ENCODE measurements at regions not wholly inside any gene's neighbourhood (a gene's known extent, or its start where the extent isn't known, plus 50 kb on each side); places are given as distances from the start of the nearest gene placed in this dataset.

GRCh38 chr11:70930215-70930614 is 322.2 kb downstream of the SHANK2 start:
- H3K4me3 ChIP-seq (ENCODE audit: low read depth, low read length): no peak overlapping the region
- TF ChIP-seq POLR2A (IDR thresholded peaks at IDR 0.05; ENCODE audit: extremely low read depth, insufficient read length): no peak
- TF ChIP-seq MYC (IDR thresholded peaks at IDR 0.05; ENCODE audit: low read depth, low read length): no peak
- TF ChIP-seq MAX (IDR thresholded peaks at IDR 0.05; ENCODE audit: low read depth, low read length): no peak
- TF ChIP-seq, protein P1, sequence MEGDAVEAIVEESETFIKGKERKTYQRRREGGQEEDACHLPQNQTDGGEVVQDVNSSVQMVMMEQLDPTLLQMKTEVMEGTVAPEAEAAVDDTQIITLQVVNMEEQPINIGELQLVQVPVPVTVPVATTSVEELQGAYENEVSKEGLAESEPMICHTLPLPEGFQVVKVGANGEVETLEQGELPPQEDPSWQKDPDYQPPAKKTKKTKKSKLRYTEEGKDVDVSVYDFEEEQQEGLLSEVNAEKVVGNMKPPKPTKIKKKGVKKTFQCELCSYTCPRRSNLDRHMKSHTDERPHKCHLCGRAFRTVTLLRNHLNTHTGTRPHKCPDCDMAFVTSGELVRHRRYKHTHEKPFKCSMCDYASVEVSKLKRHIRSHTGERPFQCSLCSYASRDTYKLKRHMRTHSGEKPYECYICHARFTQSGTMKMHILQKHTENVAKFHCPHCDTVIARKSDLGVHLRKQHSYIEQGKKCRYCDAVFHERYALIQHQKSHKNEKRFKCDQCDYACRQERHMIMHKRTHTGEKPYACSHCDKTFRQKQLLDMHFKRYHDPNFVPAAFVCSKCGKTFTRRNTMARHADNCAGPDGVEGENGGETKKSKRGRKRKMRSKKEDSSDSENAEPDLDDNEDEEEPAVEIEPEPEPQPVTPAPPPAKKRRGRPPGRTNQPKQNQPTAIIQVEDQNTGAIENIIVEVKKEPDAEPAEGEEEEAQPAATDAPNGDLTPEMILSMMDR (IDR thresholded peaks at IDR 0.05; ENCODE audit: low read depth, low read length): no peak
- DNase-seq (ENCODE audit: low read depth): no peak

- H3K4me3 ChIP-seq (ENCODE audit: low read depth, low read length): no peak overlapping the region
- no peak for DNase-seq (ENCODE audit: low read depth)
These were observed 320.9 kb downstream of the SHANK2 start for GRCh38 chr11:70931430-70931829.

GRCh38 chr11:70933981-70934583 is 318.3 kb downstream of the SHANK2 start:
- no peak for DNase-seq (ENCODE audit: low read depth)
- TF ChIP-seq, protein P1 (IDR thresholded peaks at IDR 0.05; ENCODE audit: low read depth, low read length): no peak
- no peak for TF ChIP-seq POLR2A (IDR thresholded peaks at IDR 0.05; ENCODE audit: extremely low read depth, insufficient read length)
- no peak for TF ChIP-seq MAX (IDR thresholded peaks at IDR 0.05; ENCODE audit: low read depth, low read length)
- TF ChIP-seq MYC (IDR thresholded peaks at IDR 0.05; ENCODE audit: low read depth, low read length): no peak
- H3K4me3 ChIP-seq (ENCODE audit: low read depth, low read length): no peak overlapping the region

More at GRCh38 chr11:70931430-70931829, 320.9 kb downstream of the SHANK2 start:
- TF ChIP-seq POLR2A (IDR thresholded peaks at IDR 0.05; ENCODE audit: extremely low read depth, insufficient read length): no peak
- TF ChIP-seq MYC (IDR thresholded peaks at IDR 0.05; ENCODE audit: low read depth, low read length): no peak
- TF ChIP-seq, protein P1 (IDR thresholded peaks at IDR 0.05; ENCODE audit: low read depth, low read length): no peak
- no peak for TF ChIP-seq MAX (IDR thresholded peaks at IDR 0.05; ENCODE audit: low read depth, low read length)

DNA sequence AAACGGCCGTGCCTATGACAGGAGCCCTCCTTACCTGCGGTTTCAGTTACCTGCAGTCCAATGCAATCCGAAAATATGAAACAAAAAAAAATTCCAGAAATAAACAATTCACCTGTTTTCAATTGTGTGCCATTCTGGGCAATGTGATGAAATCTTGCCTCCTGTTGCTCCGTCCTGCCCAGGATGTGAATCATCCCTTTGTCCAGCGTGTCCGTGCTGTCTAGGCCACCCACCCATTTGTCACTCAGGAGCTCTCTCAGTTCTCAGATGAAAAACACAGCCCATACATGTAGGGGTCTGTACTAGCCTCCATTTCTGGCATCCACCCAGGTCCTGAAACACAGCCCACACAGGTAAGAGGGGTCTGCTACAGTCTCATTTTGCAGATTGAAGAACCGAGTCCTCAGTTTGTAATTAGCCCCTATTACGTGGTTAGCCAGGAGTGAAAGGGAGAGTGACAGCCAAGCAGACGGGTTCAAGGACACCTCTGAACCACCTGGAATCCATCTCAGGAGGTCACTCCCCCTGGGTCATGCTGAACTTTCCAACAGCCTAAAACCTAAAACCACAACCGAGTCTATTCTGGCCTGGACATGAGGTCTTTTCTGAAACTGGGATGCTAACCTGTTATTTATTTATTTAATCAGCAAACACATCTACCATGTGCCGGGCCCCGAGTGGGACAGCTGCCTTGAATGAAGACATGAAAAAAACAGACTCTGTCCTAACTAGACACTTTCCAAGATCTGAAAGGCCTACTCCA is 317.2 kb downstream of the SHANK2 start:
- H3K4me3 ChIP-seq (ENCODE audit: low read depth, low read length): no peak overlapping the region
- no peak for DNase-seq (ENCODE audit: low read depth)
- TF ChIP-seq, protein P1 (IDR thresholded peaks at IDR 0.05; ENCODE audit: low read depth, low read length): no peak
- no peak for TF ChIP-seq MYC (IDR thresholded peaks at IDR 0.05; ENCODE audit: low read depth, low read length)
- no peak for TF ChIP-seq MAX (IDR thresholded peaks at IDR 0.05; ENCODE audit: low read depth, low read length)

DNA sequence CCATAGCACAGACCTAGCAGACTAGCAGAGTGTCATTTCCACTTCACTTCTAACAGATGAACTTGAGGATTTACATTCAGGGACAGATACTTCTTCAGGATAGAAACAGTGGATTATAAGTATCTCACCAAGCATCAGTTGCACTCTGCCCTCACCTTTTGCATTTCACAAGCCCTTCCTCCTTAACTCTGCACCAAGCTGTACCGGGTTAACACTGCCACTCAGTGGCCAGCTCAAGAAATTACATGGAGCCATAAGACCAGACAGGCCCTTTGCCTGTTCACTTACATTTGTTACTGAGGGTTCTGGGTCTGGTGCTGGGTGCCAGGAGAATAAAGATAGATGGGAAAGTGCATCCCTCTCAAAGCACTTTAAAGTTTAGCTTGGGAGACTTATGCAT is 309.8 kb downstream of the SHANK2 start:
- H3K4me3 ChIP-seq (ENCODE audit: low read depth, low read length): no peak overlapping the region
- peak; percentile 44 for DNase-seq (ENCODE audit: low read depth)
- TF ChIP-seq MAX (IDR thresholded peaks at IDR 0.05; ENCODE audit: low read depth, low read length) (no peak), POLR2A (IDR thresholded peaks at IDR 0.05; ENCODE audit: extremely low read depth, insufficient read length) (no peak), MYC (IDR thresholded peaks at IDR 0.05; ENCODE audit: low read depth, low read length) (no peak)
- TF ChIP-seq, protein P1 (IDR thresholded peaks at IDR 0.05; ENCODE audit: low read depth, low read length): peak; percentile 56

Data from NB4 (cell line).